Stomach (tissue), 8 donors: ENCODE measurements at regions not wholly inside any gene's neighbourhood (a gene's known extent, or its start where the extent isn't known, plus 50 kb on each side); places are given as distances from the start of the nearest gene placed in this dataset.

Experiments used
- DNase-seq, 2 donors: peaks; one replicate each; pipeline versions ENCODE4 v3.0.0 to v3.0.0-alpha.2; 2013 to 2019
- H3K27ac ChIP-seq, 5 donors: fragments of 200-600 bp in 4 of 5; sonication (generic) in 4 of 5; one replicate each; pipeline ENCODE4 v1.5.1; 2013 to 2019; ENCODE audit warnings: mild to moderate bottlenecking in 1 of 5, moderate library complexity in 1 of 5
- H3K27me3 ChIP-seq, 3 donors: fragments of 200-600 bp; sonication (generic); one replicate each; pipeline ENCODE4 v1.5.1; 2017 to 2019; ENCODE audit warnings: mixed run types in 1 of 3
- H3K36me3 ChIP-seq, 4 donors: fragments of 200-600 bp; sonication (generic); 1 replicate in 3 of 4; 2 replicates in 1 of 4; pipeline ENCODE4 v1.5.1; 2016 to 2019
- H3K4me1 ChIP-seq, 4 donors: fragments of 200-600 bp; sonication (generic); one replicate each; pipeline ENCODE4 v1.5.1; 2016 to 2019
- H3K4me3 ChIP-seq, 4 donors: fragments of 200-600 bp; sonication (generic) in 3 of 4; one replicate each; pipeline ENCODE4 v1.5.1; 2016 to 2019; ENCODE audit warnings: mild to moderate bottlenecking in 1 of 4
- H3K9me3 ChIP-seq, 4 donors: fragments of 200-600 bp; sonication (generic); one replicate each; pipeline ENCODE4 v1.5.1; 2016 to 2019
- CTCF ChIP-seq, 7 experiments: fragments of 450-650 bp in 4 of 7; fragments of 200-600 bp in 3 of 7; sonication (generic) in 3 of 7; IDR thresholded peaks; one replicate each; pipeline ENCODE4 v1.5.1; 2016 to 2019; ENCODE audit warnings: antibody characterized with exemption in 7 of 7, control low read depth in 2 of 7, mild to moderate bottlenecking in 1 of 7
- EP300 ChIP-seq: sonication (generic); formaldehyde crosslinking; IDR thresholded peaks from one replicate; pipeline ENCODE4 v1.6.1; 2017; ENCODE audit warnings: antibody characterized with exemption
- POLR2A ChIP-seq, 4 donors: fragments of 450-650 bp; IDR thresholded peaks; one replicate each; pipeline ENCODE4 v1.6.1; 2016; ENCODE audit warnings: antibody characterized with exemption in 4 of 4, control low read depth in 2 of 4, mild to moderate bottlenecking in 1 of 4, moderate library complexity in 1 of 4
- POLR2AphosphoS5 ChIP-seq, 3 donors: sonication (generic); formaldehyde crosslinking; IDR thresholded peaks; one replicate each; pipeline ENCODE4 v1.6.1; 2016; ENCODE audit warnings: antibody characterized with exemption in 3 of 3
- WGBS, 5 donors: extraction: QIAGEN DNeasy Blood & Tissue Kit in 3 of 5; methylation state at CpG; one replicate each; pipeline versions ENCODE4 v1.1.5 to v1.1.7; 2013 to 2018; 5-methylcytosine and 5-hydroxymethylcytosine counted together
- intact Hi-C: fragments of 100-400 bp; cut with DNase I; formaldehyde crosslinking; loops from one replicate; pipeline ENCODE4 v1.15.1; 2023; ENCODE audit warnings: low total_unique reads
- donor health status: healthy with polysubstance abuse.
- donor health status: Bipolar disorder and iron deficiency.
- donor health status: healthy.

DNA sequence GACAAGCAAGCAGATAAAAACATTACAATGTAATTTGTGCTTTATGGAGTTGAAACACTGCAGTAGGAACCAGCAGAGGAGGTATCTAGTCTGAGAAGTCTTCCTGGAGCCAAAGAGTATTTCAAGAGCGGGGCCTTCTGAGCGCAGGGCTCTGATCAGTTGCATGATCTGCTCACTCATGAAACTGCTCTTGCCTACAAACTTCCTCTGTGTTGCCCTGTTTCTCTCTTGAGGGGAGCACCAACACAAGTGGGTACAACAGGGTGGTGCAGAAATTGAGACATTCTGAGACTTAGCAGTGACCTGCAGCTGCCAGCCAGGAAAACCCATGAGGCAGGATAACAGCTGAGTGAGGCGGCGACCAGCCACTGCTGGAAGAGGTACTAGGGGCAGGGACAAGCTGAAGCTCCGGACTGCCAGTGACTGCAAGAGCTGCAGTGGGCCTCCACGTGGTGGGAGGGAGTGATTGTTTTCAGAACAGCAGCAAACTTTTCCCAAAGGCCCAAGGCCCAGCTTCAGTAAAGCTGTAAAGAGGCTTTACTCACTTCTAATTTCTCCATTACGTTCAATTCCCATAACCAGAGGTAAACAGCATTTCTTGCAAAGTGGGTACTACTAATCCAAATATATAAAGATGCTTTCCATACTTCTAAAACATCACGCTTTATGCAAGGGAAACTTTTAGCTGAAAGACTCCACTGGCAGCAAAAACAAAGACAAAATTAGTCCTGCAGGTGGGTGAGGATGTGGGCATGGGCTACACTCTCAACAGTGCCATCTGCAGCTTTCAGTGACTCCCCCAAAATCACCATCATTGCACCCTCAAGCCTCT is 69.0 kb upstream of the LPP start:
- Histone ChIP-seq H3K27ac (no peak overlapping the region), H3K4me1 (peaks cover 0 to 6% (median 0%) of the 10 kb centered on the region in 4 donors), H3K27me3 (no peaks in the 10 kb centered on the region), H3K36me3 (no peaks in the 10 kb centered on the region), H3K4me3 (no peak overlapping the region), H3K9me3 (no peaks in the 10 kb centered on the region)
- DNase-seq: no peak
- TF ChIP-seq EP300: no peak
- no peak for TF ChIP-seq POLR2A (IDR thresholded peaks at IDR 0.05)
- no peak for TF ChIP-seq CTCF (IDR thresholded peaks at IDR 0.05)
- no peak for TF ChIP-seq POLR2AphosphoS5 (IDR thresholded peaks at IDR 0.05)
- WGBS, 5 donors: 87 to 91% (median 91%) methylated on average over 8 of the region's 8 CpGs
- intact Hi-C loops: no loop called here

DNA sequence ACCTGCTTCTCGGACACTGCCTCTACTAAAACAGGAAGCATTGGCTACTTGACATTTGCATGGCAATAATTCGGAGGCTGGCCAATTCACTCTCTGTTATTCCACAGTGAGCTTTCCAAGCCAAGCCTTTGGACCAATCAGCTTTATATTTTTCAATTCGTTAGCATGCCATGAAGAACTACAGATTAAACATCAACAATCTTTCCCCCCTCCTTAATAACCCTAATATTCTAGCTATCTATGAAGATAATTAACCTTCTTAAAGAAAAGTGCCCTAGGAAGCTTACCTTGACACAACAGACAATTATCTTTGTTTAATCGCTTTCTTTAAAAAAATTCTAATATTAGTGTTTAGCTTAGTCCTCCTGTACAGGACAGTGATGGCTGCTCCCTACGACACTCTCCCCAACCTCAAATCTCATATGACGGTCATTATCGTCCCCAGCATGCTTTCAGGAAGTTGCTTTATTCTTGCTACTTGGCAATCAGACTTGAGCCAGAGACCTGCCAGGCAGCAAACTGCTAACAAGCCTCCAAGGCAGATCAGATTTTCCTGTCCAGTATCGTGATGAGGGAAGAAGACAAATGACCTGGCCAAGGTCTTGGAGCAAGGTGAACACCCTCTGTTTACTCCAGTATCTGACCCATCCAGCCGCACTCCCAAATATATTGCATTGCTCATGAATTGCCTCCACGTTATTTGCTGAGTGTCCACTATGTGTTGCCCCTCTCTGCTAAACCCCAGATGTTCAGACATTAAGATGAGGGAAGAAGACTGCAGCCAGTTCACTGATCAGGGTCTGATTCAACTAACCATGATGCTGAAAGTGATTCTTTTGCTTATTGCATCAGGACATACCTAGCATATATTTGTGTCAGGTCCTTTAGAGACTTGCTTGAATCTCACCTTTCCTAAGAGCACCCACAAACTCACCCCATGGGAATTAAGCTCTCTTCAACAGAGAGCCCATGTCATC is 68.1 kb upstream of the LPP start:
- Histone ChIP-seq H3K36me3 (no peaks in the 10 kb centered on the region), H3K27me3 (no peaks in the 10 kb centered on the region), H3K4me3 (no peak overlapping the region), H3K27ac (no peak overlapping the region), H3K9me3 (no peaks in the 10 kb centered on the region), H3K4me1 (peaks cover 0 to 6% (median under 1%) of the 10 kb centered on the region in 4 donors)
- TF ChIP-seq CTCF (IDR thresholded peaks at IDR 0.05): no peak
- intact Hi-C loops: no loop called here
- WGBS, 5 donors: 81 to 86% (median 85%) methylated on average over 10 of the region's 10 CpGs
- no peak for DNase-seq

- H3K36me3 ChIP-seq: no peaks in the 10 kb centered on the region
- intact Hi-C loops: no loop called here
- TF ChIP-seq POLR2AphosphoS5 (IDR thresholded peaks at IDR 0.05) (no peak), POLR2A (IDR thresholded peaks at IDR 0.05) (no peak), CTCF (IDR thresholded peaks at IDR 0.05) (no peak), EP300 (no peak)
- H3K4me1 ChIP-seq: peaks cover 0 to 13% (median 3%) of the 10 kb centered on the region in 4 donors
- no peaks in the 10 kb centered on the region for H3K9me3 ChIP-seq
- H3K4me3 ChIP-seq: no peak overlapping the region
- H3K27me3 ChIP-seq: no peaks in the 10 kb centered on the region
- H3K27ac ChIP-seq: no peak overlapping the region
- 85 to 93% (median 88%) methylated on average over 4 of the region's 4 CpGs for WGBS, 5 donors
- no peak for DNase-seq
These were observed 64.8 kb upstream of the LPP start for GRCh38 chr3:188088948-188089685.
